OCI-LY3 (cell line): ENCODE measurements at regions not wholly inside any gene's neighbourhood (a gene's known extent, or its start where the extent isn't known, plus 50 kb on each side); places are given as distances from the start of the nearest gene placed in this dataset.

Experiments
- CTCF ChIP-seq: fragments of 200-600, 300-600 bp; sonication (generic); IDR thresholded peaks from 2 replicates; pipeline ENCODE4 v1.5.1; 2014; ENCODE audit warnings: antibody characterized with exemption, low read length, low read depth
- EZH2phosphoT487 ChIP-seq: fragments of 200-600 bp; shearing (Covaris generic); IDR thresholded peaks from 2 replicates; pipeline ENCODE4 v1.6.1; 2018; ENCODE audit warnings: antibody characterized with exemption, mixed run types, low read depth

- TF ChIP-seq CTCF (no peak), EZH2phosphoT487 (no peak)
Measured at GRCh38 chr1:219345953-219346352, 172.3 kb downstream of the LYPLAL1 start.
